Testis (tissue), 2 donors: ENCODE measurements at regions not wholly inside any gene's neighbourhood (a gene's known extent, or its start where the extent isn't known, plus 50 kb on each side); places are given as distances from the start of the nearest gene placed in this dataset.

ENCODE experiments used
- DNase-seq: peaks from one replicate; pipeline ENCODE4 v3.0.0-alpha.2; 2019
- H3K27ac ChIP-seq, 2 donors: fragments of 200-600 bp; sonication (generic); one replicate each; pipeline ENCODE4 v1.5.1; 2019
- H3K27me3 ChIP-seq: fragments of 200-600 bp; sonication (generic); one replicate; pipeline ENCODE4 v1.5.1; 2019
- H3K36me3 ChIP-seq: fragments of 200-600 bp; sonication (generic); one replicate; pipeline ENCODE4 v1.5.1; 2017; ENCODE audit warnings: low read depth; ENCODE audit errors: missing control alignments
- H3K4me1 ChIP-seq: fragments of 200-600 bp; sonication (generic); one replicate; pipeline ENCODE4 v1.5.1; 2019
- H3K4me3 ChIP-seq, 2 donors: fragments of 200-600 bp; sonication (generic); one replicate each; pipeline ENCODE4 v1.5.1; 2017 to 2019
- H3K9me3 ChIP-seq: fragments of 200-600 bp; sonication (generic); one replicate; pipeline ENCODE4 v1.5.1; 2017
- POLR2A ChIP-seq: fragments of 450-650 bp; IDR thresholded peaks from one replicate; pipeline ENCODE4 v1.6.1; 2017; ENCODE audit warnings: antibody characterized with exemption, mild to moderate bottlenecking, moderate library complexity
- WGBS, 2 donors: methylation state at CpG; one replicate each; pipeline ENCODE4 v1.1.5; 2018; 5-methylcytosine and 5-hydroxymethylcytosine counted together
- intact Hi-C: fragments of 100-400 bp; cut with DNase I; formaldehyde crosslinking; loops from one replicate; pipeline ENCODE4 v1.15.1; 2023; ENCODE audit warnings: low total_unique reads
- TF ChIP-seq, protein P1 (sequence below), 3 experiments: fragments of 450-650 bp in 2 of 3; fragments of 200-600 bp in 1 of 3; sonication (generic) in 1 of 3; IDR thresholded peaks; one replicate each; pipeline ENCODE4 v1.5.1; 2016 to 2019; ENCODE audit warnings: antibody characterized with exemption in 3 of 3, mild to moderate bottlenecking in 2 of 3, moderate library complexity in 1 of 3

DNA sequence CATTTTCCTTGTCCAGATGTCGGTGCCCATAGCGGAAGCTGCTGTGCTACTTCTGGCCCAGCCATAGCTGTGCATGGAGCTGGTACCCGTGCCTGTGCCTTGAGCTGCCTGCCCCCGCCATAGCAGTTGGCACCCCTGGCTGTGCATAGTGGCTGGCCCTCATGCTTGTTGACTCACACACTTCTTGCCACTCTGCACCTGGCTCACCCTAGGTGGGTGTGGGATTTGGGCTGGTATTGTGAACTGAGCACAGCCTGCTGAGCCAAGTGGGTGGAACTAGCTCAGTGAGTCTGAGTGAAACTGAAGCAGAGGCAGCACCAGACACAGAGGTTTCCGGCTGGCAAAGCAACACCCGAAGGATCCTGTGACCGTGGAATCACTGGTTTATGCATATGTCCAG is 689.5 kb upstream of the EYS start:
- WGBS, 2 donors = 66 to 85% methylated on average over 6 to 7 of the region's 7 CpGs
- intact Hi-C loops = no loop called here
- no peaks in the 10 kb centered on the region for H3K4me1 ChIP-seq
- no peaks in the 10 kb centered on the region for H3K9me3 ChIP-seq
- no peaks in the 10 kb centered on the region for H3K27me3 ChIP-seq
- no peaks in the 10 kb centered on the region for H3K36me3 ChIP-seq
- DNase-seq = no peak
- TF ChIP-seq, protein P1, sequence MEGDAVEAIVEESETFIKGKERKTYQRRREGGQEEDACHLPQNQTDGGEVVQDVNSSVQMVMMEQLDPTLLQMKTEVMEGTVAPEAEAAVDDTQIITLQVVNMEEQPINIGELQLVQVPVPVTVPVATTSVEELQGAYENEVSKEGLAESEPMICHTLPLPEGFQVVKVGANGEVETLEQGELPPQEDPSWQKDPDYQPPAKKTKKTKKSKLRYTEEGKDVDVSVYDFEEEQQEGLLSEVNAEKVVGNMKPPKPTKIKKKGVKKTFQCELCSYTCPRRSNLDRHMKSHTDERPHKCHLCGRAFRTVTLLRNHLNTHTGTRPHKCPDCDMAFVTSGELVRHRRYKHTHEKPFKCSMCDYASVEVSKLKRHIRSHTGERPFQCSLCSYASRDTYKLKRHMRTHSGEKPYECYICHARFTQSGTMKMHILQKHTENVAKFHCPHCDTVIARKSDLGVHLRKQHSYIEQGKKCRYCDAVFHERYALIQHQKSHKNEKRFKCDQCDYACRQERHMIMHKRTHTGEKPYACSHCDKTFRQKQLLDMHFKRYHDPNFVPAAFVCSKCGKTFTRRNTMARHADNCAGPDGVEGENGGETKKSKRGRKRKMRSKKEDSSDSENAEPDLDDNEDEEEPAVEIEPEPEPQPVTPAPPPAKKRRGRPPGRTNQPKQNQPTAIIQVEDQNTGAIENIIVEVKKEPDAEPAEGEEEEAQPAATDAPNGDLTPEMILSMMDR (IDR thresholded peaks at IDR 0.05) = no peak
- no peak for TF ChIP-seq POLR2A
- H3K27ac ChIP-seq = no peak overlapping the region
- peak overlapping the region in 1 of 2 donors; percentile 21 for H3K4me3 ChIP-seq

DNA sequence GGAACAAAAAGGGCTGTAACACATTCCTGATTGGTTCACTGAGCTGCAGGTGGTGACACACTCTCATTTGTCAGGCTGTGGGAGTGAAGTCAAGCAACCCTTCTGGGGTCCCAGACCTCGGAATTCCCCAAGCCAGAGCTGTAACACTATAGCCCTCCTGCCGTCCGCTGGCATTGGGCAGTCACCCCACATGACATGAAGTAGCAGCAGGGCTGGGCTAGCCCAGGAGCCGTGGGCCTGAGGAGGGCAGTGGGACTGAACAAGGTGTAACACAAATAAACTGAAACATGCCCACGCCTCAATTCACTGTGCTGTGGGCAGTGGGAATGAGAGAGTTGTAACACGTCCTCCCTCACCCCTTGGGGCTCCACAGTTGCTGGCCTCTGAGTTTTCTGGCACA is 689.1 kb upstream of the EYS start:
- no peaks in the 10 kb centered on the region for H3K9me3 ChIP-seq
- DNase-seq = peak; percentile 15
- no peaks in the 10 kb centered on the region for H3K4me1 ChIP-seq
- 75 to 79% methylated on average over 3 to 6 of the region's 6 CpGs for WGBS, 2 donors
- H3K4me3 ChIP-seq = peak overlapping the region in 1 of 2 donors; percentile 21
- intact Hi-C loops = no loop called here
- H3K36me3 ChIP-seq = no peaks in the 10 kb centered on the region
- TF ChIP-seq POLR2A = no peak
- TF ChIP-seq, protein P1 (IDR thresholded peaks at IDR 0.05) = no peak
- no peak overlapping the region for H3K27ac ChIP-seq
- no peaks in the 10 kb centered on the region for H3K27me3 ChIP-seq

DNA sequence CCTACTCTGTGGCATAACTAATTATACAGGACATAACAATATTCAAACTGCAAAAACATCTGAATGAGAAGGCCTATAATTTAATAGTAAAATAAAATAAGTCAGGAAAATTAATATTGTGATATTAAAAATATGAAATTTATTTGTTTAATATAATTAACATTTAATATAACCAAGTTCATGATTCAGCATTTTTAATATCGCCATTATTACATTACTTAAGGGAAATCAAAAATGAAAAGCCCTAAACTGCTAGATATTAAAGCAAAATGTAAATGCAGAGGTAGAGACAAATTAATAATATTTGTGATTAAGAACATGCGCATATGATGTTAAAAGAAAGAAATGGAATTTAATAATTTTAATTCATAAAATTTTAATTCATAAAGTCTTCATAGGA is 683.4 kb upstream of the EYS start:
- Histone ChIP-seq H3K27ac (no peak overlapping the region), H3K9me3 (no peaks in the 10 kb centered on the region), H3K36me3 (no peaks in the 10 kb centered on the region), H3K4me3 (no peak overlapping the region), H3K27me3 (no peaks in the 10 kb centered on the region), H3K4me1 (no peaks in the 10 kb centered on the region)
- no peak for DNase-seq
- 90 to 93% methylated on average over 2 of the region's 2 CpGs for WGBS, 2 donors
- intact Hi-C loops = no loop called here
- TF ChIP-seq POLR2A = no peak
- TF ChIP-seq, protein P1 (IDR thresholded peaks at IDR 0.05) = no peak

DNA sequence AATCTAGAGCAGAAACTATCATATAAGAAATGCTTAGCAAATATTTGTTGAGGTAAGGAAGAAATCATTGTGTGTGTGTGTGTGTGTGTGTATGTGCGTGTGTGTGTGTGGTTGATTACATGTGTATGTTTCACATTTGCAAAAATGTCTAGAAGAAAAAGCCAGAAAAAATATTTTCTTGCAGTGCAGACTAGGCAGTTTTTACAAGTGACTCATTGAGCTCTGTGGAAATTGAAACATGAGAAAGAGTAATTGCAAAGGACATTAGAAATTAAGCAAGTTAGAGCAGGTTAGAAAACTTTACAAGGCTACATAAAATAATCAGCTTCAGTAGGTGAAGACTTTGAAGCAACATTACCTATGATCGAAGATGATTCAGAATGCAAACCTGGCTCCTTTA is 669.0 kb upstream of the EYS start:
- TF ChIP-seq, protein P1 (IDR thresholded peaks at IDR 0.05) = no peak
- TF ChIP-seq POLR2A = no peak
- Histone ChIP-seq H3K27ac (no peak overlapping the region), H3K4me3 (no peak overlapping the region), H3K36me3 (no peaks in the 10 kb centered on the region), H3K27me3 (no peaks in the 10 kb centered on the region), H3K9me3 (no peaks in the 10 kb centered on the region), H3K4me1 (no peaks in the 10 kb centered on the region)
- WGBS, 2 donors = 91 to 94% methylated on average over 2 of the region's 2 CpGs
- intact Hi-C loops = no loop called here
- no peak for DNase-seq

DNA sequence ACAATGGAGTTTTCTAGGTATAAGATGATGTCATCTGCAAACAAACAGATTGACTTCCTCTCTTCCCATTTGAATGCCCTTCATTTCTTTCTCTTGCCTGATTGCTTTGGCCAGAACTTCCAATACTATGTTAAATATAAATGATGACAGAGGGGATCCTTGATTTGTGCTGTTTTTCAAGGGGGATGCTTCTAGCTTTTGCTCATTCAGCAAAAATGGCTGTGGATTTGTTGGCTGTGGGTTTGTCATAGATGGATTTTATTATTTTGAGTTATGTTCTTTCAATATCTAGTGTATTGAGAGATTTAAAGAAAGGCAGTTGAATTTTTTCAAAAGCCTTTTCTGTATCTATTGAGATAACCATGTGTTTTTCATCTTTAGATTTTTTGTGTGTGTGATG is 662.4 kb upstream of the EYS start:
- no peak overlapping the region for H3K27ac ChIP-seq
- TF ChIP-seq POLR2A = no peak
- TF ChIP-seq, protein P1 (IDR thresholded peaks at IDR 0.05) = no peak
- DNase-seq = no peak
- H3K4me3 ChIP-seq = no peak overlapping the region
- H3K27me3 ChIP-seq = no peaks in the 10 kb centered on the region
- H3K4me1 ChIP-seq = no peaks in the 10 kb centered on the region
- H3K9me3 ChIP-seq = no peaks in the 10 kb centered on the region
- intact Hi-C loops = no loop called here
- H3K36me3 ChIP-seq = no peaks in the 10 kb centered on the region
